H9 (cell line): ENCODE measurements at regions not wholly inside any gene's neighbourhood (a gene's known extent, or its start where the extent isn't known, plus 50 kb on each side); places are given as distances from the start of the nearest gene placed in this dataset.

ENCODE experiments used
- DNase-seq: peaks from one replicate; pipeline ENCODE4 v3.0.0-alpha.2; 2017
- H2AFZ ChIP-seq: one replicate; pipeline ENCODE4 v1.6.1; 2013; ENCODE audit warnings: mild to moderate bottlenecking, low read length, control low read depth, moderate library complexity
- H2AK5ac ChIP-seq: 2 replicates; pipeline ENCODE4 v1.6.1; 2013; ENCODE audit warnings: low read length, control low read depth, mixed read lengths; ENCODE audit not compliant: insufficient read length
- H2BK120ac ChIP-seq: one replicate; pipeline ENCODE4 v1.6.1; 2013; ENCODE audit warnings: low read depth, mild to moderate bottlenecking, low read length, control low read depth, inconsistent platforms; ENCODE audit not compliant: poor library complexity, severe bottlenecking
- H2BK12ac ChIP-seq: 2 replicates; pipeline ENCODE4 v1.6.1; 2013; ENCODE audit warnings: low read length, control low read depth, mixed read lengths, low read depth; ENCODE audit not compliant: insufficient read length
- H2BK15ac ChIP-seq: 2 replicates; pipeline ENCODE4 v1.6.1; 2013; ENCODE audit warnings: low read depth, low read length, control low read depth
- H2BK20ac ChIP-seq: one replicate; pipeline ENCODE4 v1.6.1; 2013; ENCODE audit warnings: low read depth, mild to moderate bottlenecking, low read length, control low read depth, inconsistent platforms; ENCODE audit not compliant: poor library complexity, severe bottlenecking
- H2BK5ac ChIP-seq: 2 replicates; pipeline ENCODE4 v1.6.1; 2013; ENCODE audit warnings: low read length, control low read depth, mixed read lengths; ENCODE audit not compliant: insufficient read length
- H3K14ac ChIP-seq: 2 replicates; pipeline ENCODE4 v1.6.1; 2013; ENCODE audit warnings: low read length, control low read depth; ENCODE audit not compliant: insufficient read depth
- H3K18ac ChIP-seq: 2 replicates; pipeline ENCODE4 v1.6.1; 2013; ENCODE audit warnings: low read depth, mild to moderate bottlenecking, mixed read lengths, low read length, control low read depth; ENCODE audit not compliant: insufficient read length
- H3K23ac ChIP-seq: 2 replicates; pipeline ENCODE4 v1.6.1; 2013; ENCODE audit warnings: low read length, control low read depth, mixed read lengths, low read depth; ENCODE audit not compliant: insufficient read length
- H3K23me2 ChIP-seq: 2 replicates; pipeline ENCODE4 v1.6.1; 2013; ENCODE audit warnings: low read depth, mild to moderate bottlenecking, mixed read lengths, low read length, control low read depth; ENCODE audit not compliant: insufficient read length, poor library complexity, severe bottlenecking
- H3K27ac ChIP-seq: 2 replicates; pipeline ENCODE4 v1.5.1; 2013; ENCODE audit warnings: low read length, control low read depth, mixed read lengths, low read depth; ENCODE audit not compliant: insufficient read length
- H3K27me3 ChIP-seq: 2 replicates; pipeline ENCODE4 v1.6.1; 2013; ENCODE audit warnings: low read length, control low read depth, inconsistent platforms; ENCODE audit not compliant: insufficient read depth
- H3K4ac ChIP-seq: 2 replicates; pipeline ENCODE4 v1.6.1; 2013; ENCODE audit warnings: low read depth, mild to moderate bottlenecking, control low read depth, inconsistent platforms, low read length, moderate library complexity
- H3K4me1 ChIP-seq: 2 replicates; pipeline ENCODE4 v1.6.1; 2013; ENCODE audit warnings: low read length, control low read depth, inconsistent platforms; ENCODE audit not compliant: insufficient read depth
- H3K4me2 ChIP-seq: 2 replicates; pipeline ENCODE4 v1.6.1; 2013; ENCODE audit warnings: low read length, control low read depth, mixed read lengths; ENCODE audit not compliant: insufficient read length, insufficient read depth
- H3K56ac ChIP-seq: 2 replicates; pipeline ENCODE4 v1.6.1; 2013; ENCODE audit warnings: low read depth, mild to moderate bottlenecking, mixed read lengths, low read length, control low read depth; ENCODE audit not compliant: insufficient read length
- H3K79me1 ChIP-seq: 2 replicates; pipeline ENCODE4 v1.6.1; 2013; ENCODE audit warnings: low read depth, mild to moderate bottlenecking, moderate library complexity, low read length, control low read depth, inconsistent platforms; ENCODE audit not compliant: insufficient read depth, poor library complexity, severe bottlenecking
- H3K79me2 ChIP-seq: 2 replicates; pipeline ENCODE4 v1.6.1; 2013; ENCODE audit warnings: low read length, control low read depth, inconsistent platforms; ENCODE audit not compliant: insufficient read depth
- H3K9ac ChIP-seq: 2 replicates; pipeline ENCODE4 v1.6.1; 2013; ENCODE audit warnings: low read length, control low read depth, mixed read lengths; ENCODE audit not compliant: insufficient read length; ENCODE audit errors: extremely low read depth
- H3K9me3 ChIP-seq: one replicate; pipeline ENCODE4 v1.6.1; 2013; ENCODE audit warnings: low read depth, low read length, inconsistent platforms; ENCODE audit not compliant: control insufficient read depth
- H3T11ph ChIP-seq: one replicate; pipeline ENCODE4 v1.6.1; 2013; ENCODE audit warnings: mild to moderate bottlenecking, low read length, control low read depth, inconsistent platforms
- H4K20me1 ChIP-seq: one replicate; pipeline ENCODE4 v1.6.1; 2013; ENCODE audit not compliant: control insufficient read depth, insufficient read length, insufficient read depth
- H4K5ac ChIP-seq: 2 replicates; pipeline ENCODE4 v1.6.1; 2013; ENCODE audit warnings: low read depth, mild to moderate bottlenecking, mixed read lengths, low read length, control low read depth; ENCODE audit not compliant: insufficient read length
- H4K8ac ChIP-seq: replicated peaks from 2 replicates; pipeline ENCODE4 v1.6.1; 2013; ENCODE audit warnings: low read length, control low read depth, mixed read lengths, low read depth; ENCODE audit not compliant: insufficient read length
- H4K91ac ChIP-seq: 2 replicates; pipeline ENCODE4 v1.6.1; 2013; ENCODE audit warnings: low read depth, mild to moderate bottlenecking, moderate library complexity, mixed read lengths, low read length, control low read depth; ENCODE audit not compliant: insufficient read length
- H3K27ac Mint-ChIP-seq, 3 experiments: 2 replicates in 2 of 3; 3 replicates in 1 of 3; pipeline ENCODE4 v1.8.0; 2020 to 2021; ENCODE audit warnings: mixed read lengths in 3 of 3, mild to moderate bottlenecking in 1 of 3, moderate library complexity in 1 of 3
- H3K27me3 Mint-ChIP-seq: 2 replicates; pipeline ENCODE4 v1.8.0; 2021; ENCODE audit warnings: low read depth, mild to moderate bottlenecking, moderate library complexity, mixed read lengths
- H3K36me3 Mint-ChIP-seq, 3 experiments: 2 replicates in 2 of 3; 3 replicates in 1 of 3; pipeline ENCODE4 v1.8.0; 2020 to 2021; ENCODE audit warnings: low read depth in 3 of 3, mixed read lengths in 3 of 3; ENCODE audit not compliant: insufficient read depth in 1 of 3
- H3K4me1 Mint-ChIP-seq, 2 experiments: 2 replicates each; pipeline ENCODE4 v1.8.0; 2020; ENCODE audit warnings: mixed read lengths in 2 of 2
- H3K4me3 Mint-ChIP-seq, 2 experiments: 2 replicates in 1 of 2; 3 replicates in 1 of 2; pipeline ENCODE4 v1.8.0; 2020 to 2021; ENCODE audit warnings: mild to moderate bottlenecking in 2 of 2, mixed read lengths in 2 of 2, moderate library complexity in 1 of 2
- H3K9me3 Mint-ChIP-seq, 2 experiments: 2 replicates in 1 of 2; 3 replicates in 1 of 2; pipeline ENCODE4 v1.8.0; 2020; ENCODE audit warnings: mild to moderate bottlenecking in 2 of 2, mixed read lengths in 2 of 2, moderate library complexity in 1 of 2
- WGBS: extraction: QIAGEN DNeasy Blood & Tissue Kit; methylation state at CpG from one replicate; pipeline ENCODE4 v1.1.7; 2013; ENCODE audit warnings: missing lambda C conversion rate, low lambda C conversion rate, mixed read lengths; ENCODE audit not compliant: insufficient read length; ENCODE audit errors: extremely low coverage; 5-methylcytosine and 5-hydroxymethylcytosine counted together
- TF ChIP-seq, protein P1 (sequence below): fragments of 200-600 bp; sonication (generic); conservative IDR thresholded peaks from 3 replicates; pipeline ENCODE4 v1.8.0; 2021; ENCODE audit warnings: antibody characterized with exemption, mild to moderate bottlenecking

- no peak overlapping the region for H2AFZ ChIP-seq
- no peak overlapping the region for H3K23ac ChIP-seq
- Mint-ChIP-seq H3K9me3 (peaks cover 5% of the 10 kb centered on the region in 2 experiments; a peak in 3 of 5 replicates), H3K4me1 (peaks cover 15% of the 10 kb centered on the region in 2 experiments), H3K36me3 (peaks cover 0 to 8% (median 0%) of the 10 kb centered on the region in 3 experiments; a peak in 3 of 7 replicates), H3K27me3 (no peaks in the 10 kb centered on the region), H3K27ac (peak overlapping the region in 1 of 3 experiments; percentile 90; a peak in 1 of 7 replicates), H3K4me3 (no peak overlapping the region)
- no CpG with 5 or more reads among the region's 4 CpGs for whole genome bisulfite sequencing
- H2BK20ac ChIP-seq, result no peak overlapping the region
- DNase-seq, result no peak
- H3K79me1 ChIP-seq, result no peaks in the 10 kb centered on the region
- H4K5ac ChIP-seq, result no peak overlapping the region
- no peaks in the 10 kb centered on the region for H3K9me3 ChIP-seq
- no peak overlapping the region for H2BK5ac ChIP-seq
- H3K23me2 ChIP-seq, result no peaks in the 10 kb centered on the region
- no peak overlapping the region for H2AK5ac ChIP-seq
- no peak overlapping the region for H3K56ac ChIP-seq
- no peaks in the 10 kb centered on the region for H3K4me1 ChIP-seq
- no peak overlapping the region for H3K4ac ChIP-seq
- H3T11ph ChIP-seq, result no peak overlapping the region
- TF ChIP-seq, protein P1, sequence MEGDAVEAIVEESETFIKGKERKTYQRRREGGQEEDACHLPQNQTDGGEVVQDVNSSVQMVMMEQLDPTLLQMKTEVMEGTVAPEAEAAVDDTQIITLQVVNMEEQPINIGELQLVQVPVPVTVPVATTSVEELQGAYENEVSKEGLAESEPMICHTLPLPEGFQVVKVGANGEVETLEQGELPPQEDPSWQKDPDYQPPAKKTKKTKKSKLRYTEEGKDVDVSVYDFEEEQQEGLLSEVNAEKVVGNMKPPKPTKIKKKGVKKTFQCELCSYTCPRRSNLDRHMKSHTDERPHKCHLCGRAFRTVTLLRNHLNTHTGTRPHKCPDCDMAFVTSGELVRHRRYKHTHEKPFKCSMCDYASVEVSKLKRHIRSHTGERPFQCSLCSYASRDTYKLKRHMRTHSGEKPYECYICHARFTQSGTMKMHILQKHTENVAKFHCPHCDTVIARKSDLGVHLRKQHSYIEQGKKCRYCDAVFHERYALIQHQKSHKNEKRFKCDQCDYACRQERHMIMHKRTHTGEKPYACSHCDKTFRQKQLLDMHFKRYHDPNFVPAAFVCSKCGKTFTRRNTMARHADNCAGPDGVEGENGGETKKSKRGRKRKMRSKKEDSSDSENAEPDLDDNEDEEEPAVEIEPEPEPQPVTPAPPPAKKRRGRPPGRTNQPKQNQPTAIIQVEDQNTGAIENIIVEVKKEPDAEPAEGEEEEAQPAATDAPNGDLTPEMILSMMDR, result no peak
- H3K14ac ChIP-seq, result no peak overlapping the region
- H4K20me1 ChIP-seq, result no peaks in the 10 kb centered on the region
- H3K4me2 ChIP-seq, result no peak overlapping the region
- H3K9ac ChIP-seq, result no peak overlapping the region
- H4K91ac ChIP-seq, result no peak overlapping the region
- no peak overlapping the region for H2BK15ac ChIP-seq
- no peaks in the 10 kb centered on the region for H3K27me3 ChIP-seq
- no peak overlapping the region for H4K8ac ChIP-seq
- no peak overlapping the region for H2BK12ac ChIP-seq
- H3K27ac ChIP-seq, result no peak overlapping the region
- H3K79me2 ChIP-seq, result no peaks in the 10 kb centered on the region
- H3K18ac ChIP-seq, result no peak overlapping the region
- H2BK120ac ChIP-seq, result no peak overlapping the region
Measured at GRCh38 chr5:68377733-68378132, 162.2 kb downstream of the PIK3R1 start.
